ENCODE measurements at regions not wholly inside any gene's neighbourhood (a gene's known extent, or its start where the extent isn't known, plus 50 kb on each side); places are given as distances from the start of the nearest gene placed in this dataset.
A peak's percentile ranks its signal among the peaks of the same experiment; 100 is the strongest.

DNA sequence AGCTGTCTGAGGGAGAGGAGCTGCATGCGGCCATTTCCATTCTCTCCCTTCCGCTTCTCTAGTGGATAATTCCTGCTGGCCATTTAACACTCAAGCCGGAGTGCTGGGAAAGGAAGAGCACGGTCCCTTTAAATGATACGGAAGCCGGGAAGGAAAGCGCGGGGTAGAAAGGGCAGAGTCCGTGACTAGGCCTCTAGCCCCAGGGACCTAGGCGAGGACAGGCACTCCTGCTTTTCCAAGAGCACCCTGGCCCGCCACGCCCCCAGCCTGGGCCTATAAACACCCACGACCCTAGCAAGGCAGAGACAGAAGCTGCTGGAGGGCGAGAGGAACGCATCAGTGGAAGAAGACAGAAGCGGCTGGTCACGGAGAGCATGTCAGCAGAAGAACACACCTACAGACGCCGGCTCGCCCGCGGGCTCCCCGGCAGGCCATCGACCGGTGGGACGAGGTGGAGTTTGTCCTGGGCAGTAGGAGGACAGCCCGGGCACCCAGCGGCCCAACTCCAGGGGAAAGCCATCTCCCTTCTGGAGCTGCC, 1206.6 kb upstream of the TMEM132C start:
- TF ChIP-seq, protein P1, sequence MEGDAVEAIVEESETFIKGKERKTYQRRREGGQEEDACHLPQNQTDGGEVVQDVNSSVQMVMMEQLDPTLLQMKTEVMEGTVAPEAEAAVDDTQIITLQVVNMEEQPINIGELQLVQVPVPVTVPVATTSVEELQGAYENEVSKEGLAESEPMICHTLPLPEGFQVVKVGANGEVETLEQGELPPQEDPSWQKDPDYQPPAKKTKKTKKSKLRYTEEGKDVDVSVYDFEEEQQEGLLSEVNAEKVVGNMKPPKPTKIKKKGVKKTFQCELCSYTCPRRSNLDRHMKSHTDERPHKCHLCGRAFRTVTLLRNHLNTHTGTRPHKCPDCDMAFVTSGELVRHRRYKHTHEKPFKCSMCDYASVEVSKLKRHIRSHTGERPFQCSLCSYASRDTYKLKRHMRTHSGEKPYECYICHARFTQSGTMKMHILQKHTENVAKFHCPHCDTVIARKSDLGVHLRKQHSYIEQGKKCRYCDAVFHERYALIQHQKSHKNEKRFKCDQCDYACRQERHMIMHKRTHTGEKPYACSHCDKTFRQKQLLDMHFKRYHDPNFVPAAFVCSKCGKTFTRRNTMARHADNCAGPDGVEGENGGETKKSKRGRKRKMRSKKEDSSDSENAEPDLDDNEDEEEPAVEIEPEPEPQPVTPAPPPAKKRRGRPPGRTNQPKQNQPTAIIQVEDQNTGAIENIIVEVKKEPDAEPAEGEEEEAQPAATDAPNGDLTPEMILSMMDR (IDR thresholded peaks at IDR 0.05): no peak
- TF ChIP-seq POLR2A (IDR thresholded peaks at IDR 0.05): no peak
- DNase-seq: peak in 2 of 3 donors; percentile 22 to 54

DNA sequence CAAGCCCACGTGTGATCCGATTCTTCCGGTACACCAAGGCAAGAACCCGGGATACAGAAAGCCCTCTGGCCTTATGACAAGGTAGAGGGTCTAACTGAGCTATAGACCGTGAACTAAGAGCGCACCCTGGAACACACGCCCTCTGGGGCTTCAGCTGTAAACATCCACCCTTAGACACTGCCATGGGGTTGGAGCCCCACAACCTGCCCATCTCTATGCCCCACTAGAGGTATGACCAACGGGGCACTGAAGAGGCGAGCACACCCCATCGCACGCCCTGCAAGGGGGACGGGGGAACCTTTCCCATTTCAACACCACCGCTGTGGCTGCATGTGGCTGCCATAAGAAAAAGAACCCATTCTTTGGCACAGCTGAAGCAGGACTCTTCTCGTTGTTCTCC, 1206.0 kb upstream of the TMEM132C start:
- H3K4me3 ChIP-seq: peak overlapping the region in 1 of 3 donors; percentile 19
- H3K9me3 ChIP-seq: no peaks in the 10 kb centered on the region
- no peak for TF ChIP-seq POLR2A (IDR thresholded peaks at IDR 0.05)
- TF ChIP-seq, protein P1 (IDR thresholded peaks at IDR 0.05): no peak
- DNase-seq (no peak), ATAC-seq (no peak)
- intact Hi-C loops (cut with DNase I): no loop called here
- H3K4me1 ChIP-seq: no peaks in the 10 kb centered on the region
- no peak overlapping the region for H3K27ac ChIP-seq
- WGBS (ENCODE audit: insufficient coverage, low coverage, low lambda C conversion rate, missing lambda C conversion rate): 80% methylated on average over 3 of the region's 14 CpGs
- no peaks in the 10 kb centered on the region for H3K36me3 ChIP-seq
- no peaks in the 10 kb centered on the region for H3K27me3 ChIP-seq

More for the DNA sequence above, 1206.6 kb upstream of the TMEM132C start:
- intact Hi-C loops (cut with DNase I): no loop called here
- WGBS (ENCODE audit: insufficient coverage, low coverage, low lambda C conversion rate, missing lambda C conversion rate): 83% methylated on average over 26 of the region's 28 CpGs
- Histone ChIP-seq H3K4me3 (peak overlapping the region in 1 of 3 donors; percentile 32), H3K27ac (no peak overlapping the region), H3K9me3 (no peaks in the 10 kb centered on the region), H3K4me1 (no peaks in the 10 kb centered on the region), H3K36me3 (no peaks in the 10 kb centered on the region), H3K27me3 (no peaks in the 10 kb centered on the region)
- peak in 3 of 4 donors; percentile 23 to 63 (median 36) for ATAC-seq

DNA sequence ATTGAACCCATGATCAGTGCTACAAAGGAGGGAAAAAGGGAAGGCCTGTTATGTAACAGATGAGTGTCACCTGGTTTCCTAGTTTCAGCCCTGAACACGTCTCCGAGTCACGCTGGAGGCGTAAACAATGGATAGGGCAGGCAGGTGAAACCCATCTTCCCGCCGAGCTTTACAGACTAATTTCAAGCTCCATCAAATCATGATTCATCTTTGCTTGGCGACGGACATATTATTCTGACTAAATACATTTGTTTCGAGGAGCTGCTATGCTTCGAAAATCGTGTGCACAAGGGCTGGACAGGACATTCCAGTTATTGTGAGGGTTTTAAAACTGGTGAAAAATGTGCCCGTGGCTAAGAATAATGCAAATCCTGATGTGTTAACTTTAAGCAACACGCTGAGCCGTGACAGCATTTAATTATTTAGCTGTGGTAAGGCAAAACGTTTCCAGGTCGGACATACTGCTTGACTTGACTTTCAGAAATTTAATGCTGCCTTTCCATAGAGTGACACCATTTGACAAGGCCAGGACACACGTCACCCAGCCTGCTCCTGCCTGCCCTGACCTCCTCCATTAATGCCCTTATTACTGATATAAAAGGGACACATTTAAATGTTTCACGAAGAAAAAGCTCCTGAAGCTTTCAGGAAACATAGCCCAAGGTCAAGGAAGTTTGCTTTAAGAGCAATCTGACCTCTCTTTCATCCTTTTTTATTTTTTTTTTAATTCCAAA, 1203.5 kb upstream of the TMEM132C start:
- Histone ChIP-seq H3K4me3 (no peak overlapping the region), H3K36me3 (no peaks in the 10 kb centered on the region), H3K27me3 (no peaks in the 10 kb centered on the region), H3K9me3 (no peaks in the 10 kb centered on the region), H3K4me1 (no peaks in the 10 kb centered on the region), H3K27ac (no peak overlapping the region)
- intact Hi-C loops (cut with DNase I): no loop called here
- WGBS (ENCODE audit: insufficient coverage, low coverage, low lambda C conversion rate, missing lambda C conversion rate): 78% methylated on average over 16 of the region's 18 CpGs
- TF ChIP-seq, protein P1 (IDR thresholded peaks at IDR 0.05): no peak
- TF ChIP-seq POLR2A (IDR thresholded peaks at IDR 0.05): no peak
- no peak for DNase-seq
- no peak for ATAC-seq

DNA sequence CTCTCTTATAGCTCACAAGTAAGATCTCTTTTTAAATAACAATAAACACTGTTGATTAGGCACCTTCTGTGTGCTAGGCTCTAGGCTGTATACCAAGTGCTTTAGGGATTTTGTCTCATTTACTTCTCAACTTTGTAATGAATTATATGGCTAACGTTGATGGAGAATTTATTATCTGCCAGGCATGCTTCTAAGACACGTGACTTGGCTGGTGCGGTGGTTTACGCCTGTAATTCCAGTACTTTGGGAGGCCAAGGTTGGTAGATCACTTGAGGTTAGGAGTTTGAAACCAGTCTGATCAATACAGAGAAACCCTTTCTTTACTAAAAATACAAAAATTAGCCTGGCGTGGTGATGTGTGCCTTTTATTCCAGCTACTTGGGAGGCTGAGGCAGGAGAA, 1202.8 kb upstream of the TMEM132C start:
- Histone ChIP-seq H3K4me1 (no peaks in the 10 kb centered on the region), H3K9me3 (no peaks in the 10 kb centered on the region), H3K36me3 (no peaks in the 10 kb centered on the region), H3K27ac (no peak overlapping the region), H3K27me3 (no peaks in the 10 kb centered on the region), H3K4me3 (no peak overlapping the region)
- DNase-seq (no peak), ATAC-seq (no peak)
- no peak for TF ChIP-seq POLR2A (IDR thresholded peaks at IDR 0.05)
- TF ChIP-seq, protein P1 (IDR thresholded peaks at IDR 0.05): no peak
- intact Hi-C loops (cut with DNase I): no loop called here
- WGBS (ENCODE audit: insufficient coverage, low coverage, low lambda C conversion rate, missing lambda C conversion rate): 72% methylated on average over 5 of the region's 5 CpGs
